H1 (cell line): ENCODE measurements at regions not wholly inside any gene's neighbourhood (a gene's known extent, or its start where the extent isn't known, plus 50 kb on each side); places are given as distances from the start of the nearest gene placed in this dataset.

Experiments used
- CTCF ChIA-PET: fragments of 300-600 bp; sonication (Branson Sonifier 250); formaldehyde crosslinking; loops from one replicate; lab custom pipeline; 2021; ENCODE audit not compliant: partially characterized antibody; lab: Charles Lee
- POLR2A ChIA-PET: fragments of 300-600 bp; sonication (Branson Sonifier 250); formaldehyde crosslinking; loops from one replicate; lab custom pipeline; 2021; ENCODE audit warnings: inconsistent platforms; ENCODE audit not compliant: partially characterized antibody; lab: Charles Lee
- DNase-seq, 2 experiments: peaks; one replicate each; pipeline versions ENCODE4 v3.0.0 to v3.0.0-alpha.2; 2010 to 2022; ENCODE audit warnings: low spot score in 2 of 2, low read depth in 1 of 2, mixed read lengths in 1 of 2
- FAIRE-seq: peaks from 2 replicates; lab custom pipeline; 2011; peaks lifted over from hg19 to GRCh38; lab: Jason Lieb, UNC
- H2AFZ ChIP-seq: 2 replicates; pipeline ENCODE4 v1.8.1; 2012; ENCODE audit warnings: low read length, inconsistent platforms
- H2AK5ac ChIP-seq: 2 replicates; pipeline ENCODE4 v1.6.1; 2013; ENCODE audit warnings: low read depth, low read length
- H2BK120ac ChIP-seq: replicated peaks from 2 replicates; pipeline ENCODE3; 2013; ENCODE audit warnings: low read depth, low read length, inconsistent platforms
- H2BK12ac ChIP-seq: 2 replicates; pipeline ENCODE4 v1.6.1; 2013; ENCODE audit warnings: low read depth, low read length
- H2BK15ac ChIP-seq: 2 replicates; pipeline ENCODE4 v1.6.1; 2013; ENCODE audit warnings: low read length
- H2BK20ac ChIP-seq: 2 replicates; pipeline ENCODE4 v1.6.1; 2013; ENCODE audit warnings: low read length
- H2BK5ac ChIP-seq: 2 replicates; pipeline ENCODE4 v1.6.1; 2013; ENCODE audit warnings: low read depth, low read length
- H3K14ac ChIP-seq: 2 replicates; pipeline ENCODE4 v1.6.1; 2013; ENCODE audit warnings: inconsistent platforms; ENCODE audit not compliant: insufficient read length
- H3K18ac ChIP-seq: 2 replicates; pipeline ENCODE4 v1.6.1; 2013; ENCODE audit warnings: low read length; ENCODE audit errors: extremely low read depth
- H3K23ac ChIP-seq: 2 replicates; pipeline ENCODE4 v1.6.1; 2013; ENCODE audit warnings: inconsistent platforms; ENCODE audit not compliant: insufficient read length
- H3K23me2 ChIP-seq: 2 replicates; pipeline ENCODE4 v1.6.1; 2013; ENCODE audit warnings: low read depth, low read length
- H3K27ac ChIP-seq: 2 replicates; pipeline ENCODE4 v1.6.1; 2011; ENCODE audit warnings: low read depth, low read length, inconsistent platforms
- H3K27me3 ChIP-seq, 4 experiments: replicated peaks in 1 of 4; 1 replicate in 1 of 4; 2 replicates in 3 of 4; pipeline versions ENCODE4 v1.6.1 to v1.8.1; 2011 to 2013; ENCODE audit warnings: low read length in 3 of 4, mild to moderate bottlenecking in 3 of 4, inconsistent platforms in 2 of 4, mixed read lengths in 2 of 4, moderate library complexity in 1 of 4; ENCODE audit not compliant: control insufficient read depth in 3 of 4, insufficient read depth in 3 of 4; ENCODE audit errors: extremely low read depth in 1 of 4
- H3K36me3 ChIP-seq, 4 experiments: 2 replicates each; pipeline versions ENCODE4 v1.6.1 to v1.8.1; 2011 to 2013; ENCODE audit warnings: mild to moderate bottlenecking in 4 of 4, low read length in 3 of 4, moderate library complexity in 2 of 4, control low read depth in 1 of 4, inconsistent platforms in 1 of 4; ENCODE audit not compliant: insufficient read depth in 4 of 4, control insufficient read depth in 2 of 4
- H3K4ac ChIP-seq: replicated peaks from 2 replicates; pipeline ENCODE3; 2013; ENCODE audit warnings: low read length, low read depth, mixed read lengths, inconsistent platforms; ENCODE audit not compliant: insufficient read length
- H3K4me1 ChIP-seq, 4 experiments: replicated peaks in 1 of 4; 1 replicate in 1 of 4; 2 replicates in 3 of 4; pipeline versions ENCODE4 v1.6.1 to v1.8.1; 2011 to 2013; ENCODE audit warnings: low read length in 3 of 4, inconsistent platforms in 2 of 4, mixed read lengths in 1 of 4; ENCODE audit not compliant: insufficient read depth in 4 of 4, control insufficient read depth in 3 of 4
- H3K4me2 ChIP-seq, 2 experiments: 2 replicates each; pipeline versions ENCODE4 v1.6.1 to v1.8.1; 2011 to 2013; ENCODE audit warnings: low read depth in 2 of 2, low read length in 2 of 2, control low read depth in 1 of 2, inconsistent platforms in 1 of 2, mild to moderate bottlenecking in 1 of 2; ENCODE audit not compliant: insufficient read depth in 1 of 2
- H3K4me3 ChIP-seq, 4 experiments: fragments of 200-600, 300-600 bp in 1 of 4; sonication (generic), shearing (Covaris generic), sonication (Bioruptor Twin) in 1 of 4; 2 replicates each; pipeline versions ENCODE4 v1.5.1 to v1.8.1; 2011 to 2016; ENCODE audit warnings: low read length in 4 of 4, low read depth in 3 of 4, control low read depth in 2 of 4, inconsistent platforms in 2 of 4, mild to moderate bottlenecking in 2 of 4, mixed read lengths in 1 of 4, moderate library complexity in 1 of 4; ENCODE audit not compliant: insufficient read depth in 2 of 4; ENCODE audit errors: extremely low read depth in 1 of 4
- H3K56ac ChIP-seq: replicated peaks from 2 replicates; pipeline ENCODE3; 2013; ENCODE audit warnings: low read depth, mild to moderate bottlenecking, mixed read lengths, low read length, inconsistent platforms; ENCODE audit not compliant: insufficient read length
- H3K79me1 ChIP-seq: 2 replicates; pipeline ENCODE4 v1.6.1; 2013; ENCODE audit warnings: low read depth, low read length, control low read depth
- H3K79me2 ChIP-seq, 2 experiments: 2 replicates each; pipeline versions ENCODE4 v1.6.1 to v1.8.1; 2012 to 2013; ENCODE audit warnings: low read length in 2 of 2, mild to moderate bottlenecking in 2 of 2, inconsistent platforms in 1 of 2; ENCODE audit not compliant: insufficient read depth in 2 of 2, control insufficient read depth in 1 of 2
- H3K9ac ChIP-seq, 4 experiments: replicated peaks in 1 of 4; 1 replicate in 1 of 4; 2 replicates in 3 of 4; pipeline versions ENCODE4 v1.6.1 to v1.8.1; 2011 to 2013; ENCODE audit warnings: low read depth in 3 of 4, low read length in 3 of 4, control low read depth in 2 of 4, mild to moderate bottlenecking in 2 of 4, moderate library complexity in 2 of 4, inconsistent platforms in 1 of 4; ENCODE audit errors: extremely low read depth in 1 of 4
- H3K9me3 ChIP-seq, 2 experiments: 2 replicates each; pipeline versions ENCODE4 v1.6.1 to v1.8.1; 2012 to 2013; ENCODE audit warnings: mild to moderate bottlenecking in 2 of 2, moderate library complexity in 2 of 2, control low read depth in 1 of 2, inconsistent platforms in 1 of 2, low read depth in 1 of 2, low read length in 1 of 2, mixed read lengths in 1 of 2; ENCODE audit not compliant: insufficient read depth in 2 of 2
- H4K20me1 ChIP-seq, 2 experiments: replicated peaks in 1 of 2; 2 replicates each; pipeline versions ENCODE3 to v1.8.1; 2011 to 2013; ENCODE audit warnings: inconsistent platforms in 2 of 2, low read length in 2 of 2, mild to moderate bottlenecking in 1 of 2; ENCODE audit not compliant: insufficient read depth in 2 of 2, control insufficient read depth in 1 of 2
- H4K5ac ChIP-seq: 2 replicates; pipeline ENCODE4 v1.6.1; 2013; ENCODE audit warnings: low read length, low read depth, mixed read lengths, inconsistent platforms; ENCODE audit not compliant: insufficient read length
- H4K8ac ChIP-seq: 2 replicates; pipeline ENCODE4 v1.8.0; 2013; ENCODE audit warnings: mild to moderate bottlenecking, moderate library complexity, low read length, inconsistent platforms; ENCODE audit not compliant: insufficient read depth; ENCODE audit errors: extremely low read depth
- H4K91ac ChIP-seq: replicated peaks from 2 replicates; pipeline ENCODE3; 2013; ENCODE audit warnings: low read length, mixed read lengths, inconsistent platforms; ENCODE audit not compliant: insufficient read length
- JUN ChIP-seq: IDR thresholded peaks from 2 replicates; pipeline ENCODE4 v1.6.1; 2011; ENCODE audit warnings: low read depth, mild to moderate bottlenecking, improper control_type of control experiment, low read length
- NANOG ChIP-seq: IDR thresholded peaks from 2 replicates; pipeline ENCODE4 v1.6.1; 2011; ENCODE audit warnings: low read length, low read depth, mild to moderate bottlenecking, inconsistent platforms; ENCODE audit not compliant: insufficient read depth, poor library complexity, severe bottlenecking
- POU5F1 ChIP-seq: IDR thresholded peaks from 2 replicates; pipeline ENCODE4 v1.6.1; 2011; ENCODE audit warnings: low read depth, mild to moderate bottlenecking, low read length, moderate library complexity
- SP2 ChIP-seq: IDR thresholded peaks from 2 replicates; pipeline ENCODE4 v1.6.1; 2012; ENCODE audit warnings: mild to moderate bottlenecking, low read length, inconsistent platforms
- TAF1 ChIP-seq: IDR thresholded peaks from 2 replicates; pipeline ENCODE4 v1.6.1; 2011; ENCODE audit warnings: mild to moderate bottlenecking, low read depth, low read length
- USF2 ChIP-seq: IDR thresholded peaks from 2 replicates; pipeline ENCODE4 v1.6.1; 2011; ENCODE audit warnings: low read length, improper control_type of control experiment
- ZNF274 ChIP-seq: IDR thresholded peaks from 2 replicates; pipeline ENCODE4 v1.7.0; 2012; ENCODE audit warnings: low read length, borderline replicate concordance; ENCODE audit errors: extremely low read depth
- WGBS, 2 experiments: shearing (Covaris generic) in 1 of 2; methylation state at CpG; one replicate each; pipeline versions ENCODE4 v1.1.6 to v1.1.7; 2013 to 2015; ENCODE audit warnings: low lambda C conversion rate in 2 of 2, mixed read lengths in 2 of 2, inconsistent platforms in 1 of 2, low coverage in 1 of 2, missing lambda C conversion rate in 1 of 2; ENCODE audit not compliant: insufficient replicate concordance in 2 of 2, insufficient coverage in 1 of 2, insufficient read length in 1 of 2; ENCODE audit errors: extremely low coverage in 1 of 2, missing lambda C conversion rate in 1 of 2; 5-methylcytosine and 5-hydroxymethylcytosine counted together

- no peak overlapping the region for H4K8ac ChIP-seq
- H3K18ac ChIP-seq, result no peak overlapping the region
- no peak overlapping the region for H2BK20ac ChIP-seq
- no peaks in the 10 kb centered on the region for H3K23me2 ChIP-seq
- no peak overlapping the region for H3K9ac ChIP-seq
- no peak overlapping the region for H2BK5ac ChIP-seq
- no peak overlapping the region for H2AFZ ChIP-seq
- H3K36me3 ChIP-seq, result no peaks in the 10 kb centered on the region
- H3K27me3 ChIP-seq, result no peaks in the 10 kb centered on the region
- H2BK15ac ChIP-seq, result no peak overlapping the region
- no peak overlapping the region for H3K56ac ChIP-seq
- H3K23ac ChIP-seq, result no peak overlapping the region
- H3K9me3 ChIP-seq, result no peaks in the 10 kb centered on the region
- no peak overlapping the region for H3K4ac ChIP-seq
- no peaks in the 10 kb centered on the region for H3K4me1 ChIP-seq
- H4K91ac ChIP-seq, result no peak overlapping the region
- CTCF ChIA-PET, result no interaction called here
- H3K4me2 ChIP-seq, result no peak overlapping the region
- H2BK120ac ChIP-seq, result no peak overlapping the region
- H3K14ac ChIP-seq, result no peak overlapping the region
- no peak overlapping the region for H2AK5ac ChIP-seq
- no peaks in the 10 kb centered on the region for H3K79me2 ChIP-seq
- POLR2A ChIA-PET, result no interaction called here
- no peak overlapping the region for H2BK12ac ChIP-seq
- no peaks in the 10 kb centered on the region for H4K20me1 ChIP-seq
- no peak overlapping the region for H4K5ac ChIP-seq
- no peak overlapping the region for H3K27ac ChIP-seq
- WGBS, 2 experiments, result 89% methylated on average over 2 of the region's 2 CpGs; no CpG with 5 or more reads in 1 of the 2 experiments
- H3K4me3 ChIP-seq, result no peak overlapping the region
- FAIRE-seq (no peak), DNase-seq (no peak)
- TF ChIP-seq NANOG (no peak), USF2 (no peak), ZNF274 (no peak), POU5F1 (no peak), TAF1 (no peak), JUN (no peak), SP2 (no peak)
- no peaks in the 10 kb centered on the region for H3K79me1 ChIP-seq
Observed at GRCh38 chr4:19380600-19380999, 871.1 kb upstream of the SLIT2 start.
